Type B pancreatic cell (in vitro differentiated cells): ENCODE measurements at regions not wholly inside any gene's neighbourhood (a gene's known extent, or its start where the extent isn't known, plus 50 kb on each side); places are given as distances from the start of the nearest gene placed in this dataset.

Source experiments
- DNase-seq: peaks from one replicate; pipeline ENCODE4 v3.0.0; 2021; ENCODE audit warnings: mixed read lengths; ENCODE audit not compliant: unreplicated experiment; ENCODE audit errors: extremely low spot score
- H3K27ac Mint-ChIP-seq: 2 replicates; pipeline ENCODE4 v1.8.0; 2021; ENCODE audit warnings: mild to moderate bottlenecking, mixed read lengths
- H3K27me3 Mint-ChIP-seq: 2 replicates; pipeline ENCODE4 v1.8.0; 2021; ENCODE audit warnings: mixed read lengths
- H3K36me3 Mint-ChIP-seq: 2 replicates; pipeline ENCODE4 v1.8.0; 2021; ENCODE audit warnings: mixed read lengths
- H3K4me1 Mint-ChIP-seq: one replicate; pipeline ENCODE4 v1.8.0; 2021; ENCODE audit warnings: mixed read lengths; ENCODE audit not compliant: unreplicated experiment
- H3K4me3 Mint-ChIP-seq: 2 replicates; pipeline ENCODE4 v1.8.0; 2021; ENCODE audit warnings: mild to moderate bottlenecking, mixed read lengths
- H3K9me3 Mint-ChIP-seq: 2 replicates; pipeline ENCODE4 v1.8.0; 2021; ENCODE audit warnings: mixed read lengths
- TF ChIP-seq, protein P1 (sequence below): fragments of 200-600 bp; sonication (generic); conservative IDR thresholded peaks from 2 replicates; pipeline ENCODE4 v1.5.0; 2021; ENCODE audit warnings: antibody characterized with exemption, mild to moderate bottlenecking

DNA sequence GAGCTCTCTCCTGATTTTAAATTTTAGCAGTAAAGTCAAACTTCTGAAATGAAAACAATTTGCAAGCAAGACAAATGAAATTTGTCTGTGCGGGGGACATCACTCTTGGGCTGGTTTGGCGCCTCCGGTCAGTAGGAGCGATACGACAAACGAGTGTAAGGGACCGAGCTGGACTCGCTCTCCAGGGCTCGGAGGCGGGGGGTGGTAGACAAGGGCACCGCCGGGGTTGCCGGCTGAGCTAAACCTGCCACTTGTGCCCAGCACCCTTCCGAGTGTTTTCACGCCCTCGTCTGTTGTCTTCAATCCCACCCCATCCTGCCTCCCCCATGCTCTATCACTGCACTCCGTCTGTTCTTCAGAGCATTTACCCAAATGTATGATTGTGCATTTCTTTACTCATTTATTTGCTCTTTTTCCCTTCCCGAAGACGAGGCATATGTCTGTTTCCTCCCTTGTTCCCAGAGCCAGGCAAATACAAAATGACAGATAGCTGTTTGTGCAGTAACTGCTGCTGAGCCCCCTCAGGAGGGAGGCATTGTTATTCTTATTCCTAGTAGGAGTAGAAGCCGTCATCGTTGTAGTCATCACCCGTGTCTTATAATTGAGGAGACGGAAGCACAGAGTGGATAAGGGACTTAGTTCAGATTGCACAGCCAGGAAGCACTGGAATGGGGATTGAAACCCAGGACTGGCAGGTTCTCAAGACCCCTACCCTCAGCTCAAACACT lies 62.8 kb upstream of the APCDD1L start:
- H3K27me3 Mint-ChIP-seq = peaks cover 31% of the 10 kb centered on the region
- peaks cover 8% of the 10 kb centered on the region for H3K9me3 Mint-ChIP-seq
- no peaks in the 10 kb centered on the region for H3K36me3 Mint-ChIP-seq
- DNase-seq = no peak
- H3K4me1 Mint-ChIP-seq = peaks cover 5% of the 10 kb centered on the region
- H3K27ac Mint-ChIP-seq = no peak overlapping the region
- TF ChIP-seq, protein P1, sequence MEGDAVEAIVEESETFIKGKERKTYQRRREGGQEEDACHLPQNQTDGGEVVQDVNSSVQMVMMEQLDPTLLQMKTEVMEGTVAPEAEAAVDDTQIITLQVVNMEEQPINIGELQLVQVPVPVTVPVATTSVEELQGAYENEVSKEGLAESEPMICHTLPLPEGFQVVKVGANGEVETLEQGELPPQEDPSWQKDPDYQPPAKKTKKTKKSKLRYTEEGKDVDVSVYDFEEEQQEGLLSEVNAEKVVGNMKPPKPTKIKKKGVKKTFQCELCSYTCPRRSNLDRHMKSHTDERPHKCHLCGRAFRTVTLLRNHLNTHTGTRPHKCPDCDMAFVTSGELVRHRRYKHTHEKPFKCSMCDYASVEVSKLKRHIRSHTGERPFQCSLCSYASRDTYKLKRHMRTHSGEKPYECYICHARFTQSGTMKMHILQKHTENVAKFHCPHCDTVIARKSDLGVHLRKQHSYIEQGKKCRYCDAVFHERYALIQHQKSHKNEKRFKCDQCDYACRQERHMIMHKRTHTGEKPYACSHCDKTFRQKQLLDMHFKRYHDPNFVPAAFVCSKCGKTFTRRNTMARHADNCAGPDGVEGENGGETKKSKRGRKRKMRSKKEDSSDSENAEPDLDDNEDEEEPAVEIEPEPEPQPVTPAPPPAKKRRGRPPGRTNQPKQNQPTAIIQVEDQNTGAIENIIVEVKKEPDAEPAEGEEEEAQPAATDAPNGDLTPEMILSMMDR = no peak
- H3K4me3 Mint-ChIP-seq = no peak overlapping the region

DNA sequence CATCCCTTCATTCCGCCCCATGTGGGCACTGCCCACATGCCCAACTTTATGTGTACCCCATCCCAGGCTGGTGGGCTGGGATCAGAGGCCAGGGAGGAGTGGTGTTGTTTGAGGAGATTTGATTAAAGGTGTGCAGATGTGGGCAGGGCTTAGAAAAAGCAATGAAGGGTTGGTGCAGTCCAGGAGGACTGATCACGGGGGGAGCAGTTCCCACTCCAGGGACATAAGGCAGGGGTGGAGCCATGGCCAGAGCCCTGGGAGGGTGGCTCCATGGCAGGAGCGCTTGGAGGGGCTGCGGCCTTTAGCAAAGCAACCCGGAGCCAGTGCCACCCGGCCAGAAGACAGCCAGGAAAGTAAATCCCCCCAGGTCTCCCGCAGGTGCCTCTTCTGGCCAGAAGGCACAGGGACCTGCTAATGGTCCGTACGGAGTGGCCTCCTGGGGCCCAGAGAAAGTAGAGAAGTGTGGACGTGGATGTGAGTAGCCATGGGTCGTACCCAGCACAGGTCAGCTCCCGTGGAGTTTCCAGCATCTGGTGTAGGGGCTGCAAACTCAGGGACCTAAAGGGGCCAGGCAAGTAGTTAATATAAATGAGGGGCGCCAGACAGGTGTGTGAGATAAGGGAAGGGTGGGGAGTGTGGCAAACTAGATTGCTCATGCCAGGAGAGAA lies 62.1 kb upstream of the APCDD1L start:
- Mint-ChIP-seq H3K36me3 (no peaks in the 10 kb centered on the region), H3K27ac (no peak overlapping the region), H3K4me3 (no peak overlapping the region), H3K9me3 (peaks cover under 1% of the 10 kb centered on the region), H3K27me3 (peaks cover 24% of the 10 kb centered on the region), H3K4me1 (peaks cover 7% of the 10 kb centered on the region)
- TF ChIP-seq, protein P1 = no peak
- DNase-seq = no peak

DNA sequence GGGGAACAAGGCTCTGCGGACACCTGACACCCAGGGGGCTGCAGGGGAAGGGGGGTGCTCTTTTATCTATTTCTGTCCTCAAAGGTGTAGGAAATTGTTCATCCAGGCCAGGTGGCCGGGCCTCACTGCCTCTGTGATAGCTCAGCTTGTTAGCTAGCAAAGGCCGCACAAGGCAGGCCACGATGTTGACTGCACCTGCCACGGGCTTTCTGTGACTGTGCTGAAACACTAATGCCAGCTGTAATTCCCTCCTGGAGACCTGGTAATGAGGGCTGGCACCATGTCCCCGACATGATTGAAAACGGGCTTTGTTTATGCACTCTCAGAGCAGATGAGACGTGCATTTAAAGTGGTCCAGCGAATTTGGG lies 61.4 kb upstream of the APCDD1L start:
- Mint-ChIP-seq H3K27ac (no peak overlapping the region), H3K27me3 (peaks cover 19% of the 10 kb centered on the region)
- no peak for DNase-seq

DNA sequence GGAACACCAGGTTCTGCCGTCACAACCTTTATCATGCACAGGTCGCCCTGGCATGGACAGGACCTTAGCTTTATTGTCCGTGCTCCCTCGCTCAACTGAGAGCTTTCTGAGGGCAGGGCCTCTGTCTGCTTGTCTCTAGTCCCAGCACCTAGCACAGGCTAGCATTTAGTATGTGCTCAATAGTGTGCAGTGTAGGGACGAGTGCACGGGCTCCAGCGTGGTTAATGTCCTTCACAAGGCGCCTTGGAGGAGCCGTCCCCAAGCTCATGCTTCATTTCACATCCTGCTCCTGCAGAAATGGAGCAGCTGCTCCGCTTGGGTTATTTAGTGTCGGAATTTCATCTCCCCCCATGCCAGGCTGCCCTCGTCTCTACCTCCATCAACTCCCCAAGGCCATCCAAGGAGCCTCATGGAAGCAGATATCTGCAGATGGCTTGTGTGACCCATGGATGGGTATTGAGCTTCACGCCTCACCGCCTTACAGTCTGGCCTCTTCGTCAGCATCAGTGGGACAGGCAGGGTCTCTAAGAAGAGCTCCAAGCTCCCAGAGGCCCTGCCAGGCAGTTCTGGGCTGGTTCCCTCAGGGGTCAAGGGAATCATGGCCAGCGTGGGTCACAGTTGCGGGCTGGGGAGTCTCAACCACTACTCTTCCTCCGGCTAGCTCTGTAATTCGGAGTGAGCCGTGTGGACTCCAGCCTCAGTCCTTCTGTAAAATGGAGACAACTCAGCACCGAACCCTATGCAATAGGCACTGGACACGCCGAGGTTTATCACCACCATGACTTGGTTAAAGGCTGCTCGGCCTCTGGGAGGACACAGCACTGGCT lies 60.8 kb upstream of the APCDD1L start:
- H3K27ac Mint-ChIP-seq = no peak overlapping the region
- H3K27me3 Mint-ChIP-seq = peaks cover 13% of the 10 kb centered on the region
- TF ChIP-seq, protein P1 = no peak
- H3K4me3 Mint-ChIP-seq = no peak overlapping the region
- H3K9me3 Mint-ChIP-seq = no peaks in the 10 kb centered on the region
- H3K36me3 Mint-ChIP-seq = no peaks in the 10 kb centered on the region
- H3K4me1 Mint-ChIP-seq = peaks cover 20% of the 10 kb centered on the region
- DNase-seq = no peak

More for the DNA sequence above, 61.4 kb upstream of the APCDD1L start:
- no peaks in the 10 kb centered on the region for H3K9me3 Mint-ChIP-seq
- H3K4me3 Mint-ChIP-seq = no peak overlapping the region
- H3K36me3 Mint-ChIP-seq = no peaks in the 10 kb centered on the region
- H3K4me1 Mint-ChIP-seq = peaks cover 14% of the 10 kb centered on the region
- TF ChIP-seq, protein P1 = no peak

DNA sequence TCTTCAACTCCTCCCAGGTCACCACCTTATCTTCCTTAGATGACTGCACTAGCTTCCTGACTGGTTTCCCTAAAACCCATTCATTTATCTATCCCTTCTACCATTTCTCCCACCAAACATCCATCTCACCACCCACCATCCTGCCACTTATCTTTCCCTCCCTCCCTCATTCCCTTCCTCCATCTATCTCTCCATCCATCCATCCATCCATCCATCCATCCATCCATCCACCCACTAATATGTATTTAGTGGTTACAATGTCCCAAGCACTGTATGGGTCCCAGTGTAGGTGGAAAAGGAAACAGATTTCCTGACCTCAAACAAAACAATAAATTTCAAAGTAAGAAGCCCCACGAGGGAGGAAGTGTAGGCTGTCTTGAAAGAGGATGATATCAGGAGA lies 59.3 kb upstream of the APCDD1L start:
- DNase-seq = no peak
- peaks cover 8% of the 10 kb centered on the region for H3K27me3 Mint-ChIP-seq
- no peaks in the 10 kb centered on the region for H3K9me3 Mint-ChIP-seq
- peaks cover 33% of the 10 kb centered on the region for H3K4me1 Mint-ChIP-seq
- no peak overlapping the region for H3K4me3 Mint-ChIP-seq
- TF ChIP-seq, protein P1 = no peak
- H3K27ac Mint-ChIP-seq = no peak overlapping the region
- no peaks in the 10 kb centered on the region for H3K36me3 Mint-ChIP-seq
